HUDEP-2 (cell line): ENCODE measurements at regions not wholly inside any gene's neighbourhood (a gene's known extent, or its start where the extent isn't known, plus 50 kb on each side); places are given as distances from the start of the nearest gene placed in this dataset.

Experiments
- DNase-seq, 76 experiments: peaks; one replicate each; lab custom pipeline; 2025; ENCODE audit not compliant: unreplicated experiment in 76 of 76; lab: John Stamatoyannopoulos, UW

DNA sequence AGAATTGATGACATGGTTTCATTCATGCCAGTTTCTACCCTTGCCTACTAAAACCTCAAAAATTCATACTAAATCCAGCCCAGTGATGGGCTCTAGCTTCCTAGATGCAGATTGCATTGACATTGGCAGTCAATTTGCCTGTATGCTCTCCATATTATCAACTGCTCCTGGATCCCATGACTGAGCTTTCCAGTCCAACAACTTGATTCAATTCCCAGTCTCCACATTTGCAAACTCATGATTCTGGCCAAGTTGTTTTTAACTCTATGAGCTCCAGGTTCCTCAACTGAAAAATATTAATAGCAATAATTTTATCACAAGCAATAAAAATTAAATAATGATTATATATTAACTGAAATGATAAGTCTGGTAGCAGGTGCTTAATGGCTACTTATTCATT lies 51.0 kb upstream of the DSC1 start:
- no peak for DNase-seq

- DNase-seq, result no peak
These were observed 54.6 kb upstream of the DSC1 start for GRCh38 chr18:31217038-31217849.

- no peak for DNase-seq
These were observed 56.2 kb upstream of the DSC1 start for GRCh38 chr18:31218671-31219383.

DNA sequence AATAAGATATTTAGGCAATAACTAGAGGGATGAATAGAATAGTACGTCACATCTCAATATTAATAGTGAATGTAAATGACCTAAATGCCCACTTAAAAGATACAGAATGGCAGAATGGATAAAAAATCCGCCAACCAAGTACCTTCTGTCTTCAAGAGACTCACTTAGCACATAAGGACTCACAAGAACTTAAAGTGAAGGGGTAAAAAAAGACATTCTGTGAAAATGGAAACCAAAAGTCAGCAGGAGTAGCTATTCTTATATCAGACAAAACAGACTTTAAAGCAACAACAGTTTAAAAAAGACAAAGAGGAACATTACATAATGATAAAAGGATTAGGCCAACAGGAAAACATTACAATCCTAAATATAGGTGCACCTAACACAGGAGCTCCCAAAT lies 56.7 kb upstream of the DSC1 start:
- DNase-seq, result no peak

DNA sequence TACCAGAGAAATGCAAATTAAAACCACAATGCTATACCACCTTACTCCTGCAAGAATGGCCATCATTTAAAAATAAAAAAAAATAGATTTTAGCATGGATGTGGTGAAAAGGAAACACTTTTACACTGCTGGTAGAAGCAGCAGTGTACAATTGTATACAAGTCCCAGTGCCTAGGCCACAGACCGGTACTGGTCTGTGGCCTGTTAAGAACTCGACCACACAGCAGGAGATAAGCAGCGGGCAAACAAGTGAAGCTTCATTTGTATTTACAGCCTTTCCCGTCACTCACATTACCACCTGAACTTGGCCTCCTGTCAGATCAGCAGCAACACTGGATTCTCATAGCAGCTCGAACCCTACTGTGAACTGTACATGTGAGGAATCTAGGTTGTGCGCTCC lies 60.7 kb upstream of the DSC1 start:
- no peak for DNase-seq

DNA sequence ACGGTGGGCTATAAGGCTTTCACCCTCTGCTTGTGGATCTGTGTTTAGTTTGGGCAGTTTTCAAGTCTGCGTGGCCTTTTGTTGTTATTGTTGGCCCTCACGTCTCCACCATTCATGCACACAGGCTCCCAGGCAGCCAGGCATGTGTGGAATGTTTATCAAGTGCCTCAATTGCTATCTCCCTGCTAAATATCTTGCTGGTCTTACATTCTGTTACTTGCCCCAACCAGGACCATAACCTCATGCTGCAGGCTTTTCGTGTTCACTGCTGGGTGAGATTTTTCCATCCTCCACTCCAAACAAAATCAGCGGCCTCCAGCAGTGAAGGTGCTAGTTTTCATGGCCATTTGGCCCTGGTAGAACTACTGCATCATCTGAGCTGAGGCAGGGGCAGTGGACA lies 63.0 kb upstream of the DSC1 start:
- DNase-seq, result no peak

DNA sequence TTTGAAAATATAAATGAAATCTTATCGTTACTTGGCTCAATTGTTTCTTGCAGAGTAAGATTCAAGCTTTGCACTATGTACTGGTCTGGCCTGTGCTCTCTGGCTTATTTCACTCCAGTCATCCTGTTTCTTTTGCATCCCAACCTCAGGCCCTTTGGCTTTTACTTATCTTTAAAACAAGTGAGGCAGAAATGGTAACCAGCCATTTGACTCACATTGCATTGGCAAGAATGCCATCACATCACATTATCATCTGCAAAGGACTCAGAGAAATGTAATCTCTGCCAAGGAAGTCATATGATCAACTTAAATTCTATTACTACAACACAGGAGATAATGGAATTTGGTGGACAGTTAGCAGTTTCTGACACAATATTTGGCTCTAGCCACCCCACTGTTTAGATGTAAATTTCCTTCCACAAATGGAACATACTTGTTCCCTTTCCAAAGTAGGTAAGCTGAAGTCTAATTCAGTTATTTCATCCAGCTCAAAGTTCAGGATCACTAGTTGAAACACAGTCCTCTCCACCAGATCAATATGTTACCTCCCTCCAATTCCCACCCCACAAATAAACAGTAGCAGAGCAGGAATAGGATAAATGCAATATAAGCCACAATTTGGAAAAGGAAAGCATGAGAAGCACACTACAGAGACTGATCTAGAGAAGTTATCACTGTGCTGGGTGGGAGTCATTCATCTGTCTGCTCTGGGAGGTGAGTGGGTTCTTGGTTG lies 65.0 kb upstream of the DSC1 start:
- DNase-seq, result no peak

GRCh38 chr18:31229829-31230228 lies 67.2 kb upstream of the DSC1 start:
- DNase-seq, result no peak

GRCh38 chr18:31230495-31230894 lies 67.8 kb upstream of the DSC1 start:
- DNase-seq, result no peak

DNA sequence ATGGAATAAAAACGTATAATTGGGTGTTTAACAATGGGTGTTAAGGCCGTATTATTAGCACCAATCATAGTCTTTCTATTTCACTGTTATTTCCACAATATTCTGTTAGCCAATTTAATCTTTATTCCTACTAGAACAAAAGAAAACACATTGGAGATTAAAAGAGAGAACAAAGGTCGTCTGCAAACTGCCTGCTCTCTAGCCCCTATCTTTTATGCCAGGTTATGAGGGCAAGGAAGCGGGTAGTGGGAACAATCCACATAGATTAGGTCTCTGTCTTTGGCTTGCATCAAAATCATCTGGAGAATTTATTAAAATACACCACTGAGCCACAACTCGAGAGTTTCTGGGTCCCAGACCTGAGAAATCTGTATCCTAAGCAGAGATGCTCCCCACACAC lies 69.4 kb upstream of the DSC1 start:
- no peak for DNase-seq

GRCh38 chr18:31232775-31233424 lies 70.2 kb upstream of the DSC1 start:
- DNase-seq, result no peak

GRCh38 chr18:31233621-31234275 lies 71.1 kb upstream of the DSC1 start:
- DNase-seq, result no peak

DNA sequence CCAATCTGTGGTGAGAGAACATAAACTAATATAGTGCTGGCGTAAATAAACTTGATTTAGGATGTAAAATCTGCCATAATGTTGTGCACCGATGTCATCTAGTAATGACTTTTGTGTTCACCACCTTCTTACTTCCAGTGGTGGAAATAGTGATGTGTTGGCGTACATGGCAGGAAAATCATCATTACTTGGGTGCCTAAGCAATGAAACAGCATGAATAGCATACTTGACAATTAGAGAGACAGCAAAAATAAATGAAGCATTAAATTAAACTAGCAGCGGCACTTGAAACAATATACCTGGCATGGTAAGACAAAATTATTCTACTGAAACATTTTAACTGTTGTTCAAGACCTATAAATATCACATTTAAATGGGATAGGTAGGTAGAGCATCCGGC lies 73.2 kb upstream of the DSC1 start:
- no peak for DNase-seq

- no peak for DNase-seq
These were observed 74.5 kb upstream of the DSC1 start for GRCh38 chr18:31237142-31237541.

- DNase-seq, result no peak
These were observed 76.5 kb upstream of the DSG1 start for GRCh38 chr18:31241425-31241824.

DNA sequence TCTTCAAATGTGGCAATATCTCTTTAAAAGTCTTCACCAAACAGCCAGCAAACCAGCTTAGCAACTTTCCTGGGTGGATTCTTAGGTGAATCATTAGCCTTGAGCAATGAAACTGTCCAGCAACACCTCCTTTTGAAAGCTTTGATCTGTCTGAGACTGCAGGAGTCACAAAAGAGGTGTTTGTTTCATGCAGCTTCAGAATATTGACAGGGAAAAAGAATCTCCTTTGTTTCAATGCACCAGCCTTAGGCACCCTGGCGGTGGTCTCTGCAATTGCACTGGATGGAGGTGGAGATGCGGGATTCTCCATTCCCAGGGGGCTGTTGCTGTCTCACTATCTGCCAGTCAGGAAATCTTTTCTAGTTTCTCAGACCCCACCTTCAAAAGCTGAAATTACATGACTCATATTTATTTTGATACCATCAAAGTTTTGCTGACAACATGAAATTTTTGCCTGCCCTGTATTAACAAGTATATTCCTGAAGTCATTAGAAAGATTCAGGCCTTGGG lies 76.0 kb upstream of the DSG1 start:
- peak in 1 of 76 experiments; percentile 33 for DNase-seq

- no peak for DNase-seq
These were observed 74.0 kb upstream of the DSG1 start for GRCh38 chr18:31243740-31244512.

GRCh38 chr18:31244771-31245394 lies 73.1 kb upstream of the DSG1 start:
- DNase-seq, result no peak

GRCh38 chr18:31245820-31246219 lies 72.1 kb upstream of the DSG1 start:
- DNase-seq, result no peak
